Neural crest cell (in vitro differentiated cells): ENCODE measurements at regions not wholly inside any gene's neighbourhood (a gene's known extent, or its start where the extent isn't known, plus 50 kb on each side); places are given as distances from the start of the nearest gene placed in this dataset.

Experiments
- DNase-seq: peaks from one replicate; pipeline ENCODE4 v3.0.0; 2021; ENCODE audit warnings: low read depth, mixed read lengths, low spot score
- H3K27ac Mint-ChIP-seq: one replicate; pipeline ENCODE4 v1.8.0; 2021; ENCODE audit warnings: mild to moderate bottlenecking, mixed read lengths; ENCODE audit not compliant: unreplicated experiment
- H3K27me3 Mint-ChIP-seq: 2 replicates; pipeline ENCODE4 v1.8.0; 2021; ENCODE audit warnings: low read depth, mild to moderate bottlenecking, mixed read lengths
- H3K36me3 Mint-ChIP-seq: 2 replicates; pipeline ENCODE4 v1.8.0; 2021; ENCODE audit warnings: low read depth, mild to moderate bottlenecking, mixed read lengths
- H3K4me1 Mint-ChIP-seq: 2 replicates; pipeline ENCODE4 v1.8.0; 2021; ENCODE audit warnings: mixed read lengths
- H3K4me3 Mint-ChIP-seq: one replicate; pipeline ENCODE4 v1.8.0; 2021; ENCODE audit warnings: mild to moderate bottlenecking, mixed read lengths
- H3K9me3 Mint-ChIP-seq: 2 replicates; pipeline ENCODE4 v1.8.0; 2021; ENCODE audit warnings: mixed read lengths
- CTCF ChIP-seq: fragments of 200-600 bp; sonication (generic); conservative IDR thresholded peaks from 2 replicates; pipeline ENCODE4 v1.5.0; 2021; ENCODE audit warnings: antibody characterized with exemption, mild to moderate bottlenecking

- H3K9me3 Mint-ChIP-seq = peaks cover 8% of the 10 kb centered on the region
- no peak overlapping the region for H3K4me3 Mint-ChIP-seq
- H3K27me3 Mint-ChIP-seq = no peaks in the 10 kb centered on the region
- peaks cover 13% of the 10 kb centered on the region for H3K4me1 Mint-ChIP-seq
- no peak for TF ChIP-seq CTCF
- H3K27ac Mint-ChIP-seq = no peak overlapping the region
- DNase-seq = no peak
- H3K36me3 Mint-ChIP-seq = peaks cover 6% of the 10 kb centered on the region
Measured at GRCh38 chr13:63938851-63939250, 2523.2 kb upstream of the PCDH20 start.

GRCh38 chr13:63910511-63910910 is 2494.9 kb upstream of the PCDH20 start:
- Mint-ChIP-seq H3K27ac (no peak overlapping the region), H3K4me3 (no peak overlapping the region), H3K27me3 (no peaks in the 10 kb centered on the region), H3K36me3 (no peaks in the 10 kb centered on the region), H3K4me1 (peaks cover 5% of the 10 kb centered on the region), H3K9me3 (no peaks in the 10 kb centered on the region)
- DNase-seq = no peak
- TF ChIP-seq CTCF = no peak

GRCh38 chr13:63909726-63910375 is 2494.2 kb upstream of the PCDH20 start:
- H3K27ac Mint-ChIP-seq = no peak overlapping the region
- no peaks in the 10 kb centered on the region for H3K9me3 Mint-ChIP-seq
- H3K4me1 Mint-ChIP-seq = peaks cover 5% of the 10 kb centered on the region
- no peaks in the 10 kb centered on the region for H3K36me3 Mint-ChIP-seq
- TF ChIP-seq CTCF = no peak
- no peak for DNase-seq
- no peaks in the 10 kb centered on the region for H3K27me3 Mint-ChIP-seq
- H3K4me3 Mint-ChIP-seq = no peak overlapping the region

GRCh38 chr13:63902141-63902540 is 2486.5 kb upstream of the PCDH20 start:
- Mint-ChIP-seq H3K4me1 (no peaks in the 10 kb centered on the region), H3K36me3 (no peaks in the 10 kb centered on the region), H3K27me3 (no peaks in the 10 kb centered on the region), H3K27ac (no peak overlapping the region), H3K9me3 (no peaks in the 10 kb centered on the region), H3K4me3 (no peak overlapping the region)
- no peak for DNase-seq
- no peak for TF ChIP-seq CTCF

GRCh38 chr13:63901630-63902029 is 2486.0 kb upstream of the PCDH20 start:
- TF ChIP-seq CTCF = no peak
- Mint-ChIP-seq H3K27me3 (no peaks in the 10 kb centered on the region), H3K27ac (no peak overlapping the region), H3K4me1 (no peaks in the 10 kb centered on the region), H3K9me3 (no peaks in the 10 kb centered on the region), H3K36me3 (no peaks in the 10 kb centered on the region), H3K4me3 (no peak overlapping the region)
- DNase-seq = no peak
